Endothelial cell of umbilical vein (primary cell): ENCODE measurements at regions not wholly inside any gene's neighbourhood (a gene's known extent, or its start where the extent isn't known, plus 50 kb on each side); places are given as distances from the start of the nearest gene placed in this dataset.

Experiments
- BruUV-seq: library from RNA; stranded (reverse); fragments of 400-500 nt; replicated peaks from 2 replicates; lab custom pipeline; 2021; lab: Mats Ljungman, UMichigan
- CTCF ChIA-PET: fragments of 300-600, 350-600 bp; sonication (Branson Sonifier 250); formaldehyde crosslinking; loops from one replicate; lab custom pipeline; 2021; ENCODE audit warnings: antibody characterized with exemption, inconsistent platforms; lab: Charles Lee
- POLR2A ChIA-PET: fragments of 300-600, 350-600 bp; sonication (Branson Sonifier 250); formaldehyde crosslinking; loops from one replicate; lab custom pipeline; 2021; ENCODE audit warnings: antibody characterized with exemption, inconsistent platforms; lab: Charles Lee
- DNase-seq: peaks from one replicate; pipeline ENCODE4 v3.0.0-alpha.2; 2011; ENCODE audit warnings: low read depth, low spot score
- FAIRE-seq: peaks from 2 replicates; lab custom pipeline; 2011; peaks lifted over from hg19 to GRCh38; lab: Jason Lieb, UNC
- H2AFZ ChIP-seq: 2 replicates; pipeline ENCODE4 v1.6.0; 2012; ENCODE audit warnings: low read depth, low read length, control low read depth, inconsistent platforms
- H3K27ac ChIP-seq: 2 replicates; pipeline ENCODE4 v1.5.1; 2011; ENCODE audit warnings: low read depth, mild to moderate bottlenecking, control low read depth, low read length, moderate library complexity; ENCODE audit not compliant: insufficient read depth
- H3K27me3 ChIP-seq, 2 experiments: 2 replicates each; pipeline versions ENCODE4 v1.6.0 to v1.6.1; 2011; ENCODE audit warnings: low read length in 2 of 2, mixed read lengths in 1 of 2; ENCODE audit not compliant: control insufficient read depth in 2 of 2, insufficient read depth in 2 of 2
- H3K36me3 ChIP-seq, 2 experiments: 2 replicates in 1 of 2; 3 replicates in 1 of 2; pipeline ENCODE4 v1.5.1; 2011; ENCODE audit warnings: low read length in 2 of 2, mild to moderate bottlenecking in 1 of 2, moderate library complexity in 1 of 2; ENCODE audit not compliant: control insufficient read depth in 2 of 2, insufficient read depth in 2 of 2; ENCODE audit errors: extremely low read depth in 1 of 2
- H3K4me1 ChIP-seq: 3 replicates; pipeline ENCODE4 v1.5.1; 2011; ENCODE audit warnings: mild to moderate bottlenecking, low read length; ENCODE audit not compliant: control insufficient read depth, insufficient read depth; ENCODE audit errors: extremely low read depth
- H3K4me2 ChIP-seq: 2 replicates; pipeline ENCODE4 v1.6.1; 2011; ENCODE audit warnings: low read length, control low read depth, mixed read lengths; ENCODE audit not compliant: insufficient read depth
- H3K4me3 ChIP-seq, 3 experiments: fragments of 200-600 bp in 1 of 3; sonication (generic), shearing (Covaris generic) in 1 of 3; replicated peaks in 1 of 3; 2 replicates each; pipeline ENCODE4 v1.5.1; 2011 to 2016; ENCODE audit warnings: control low read depth in 3 of 3, low read length in 3 of 3, mild to moderate bottlenecking in 2 of 3, inconsistent platforms in 1 of 3, low read depth in 1 of 3, moderate library complexity in 1 of 3; ENCODE audit not compliant: insufficient read depth in 1 of 3
- H3K79me2 ChIP-seq: 2 replicates; pipeline ENCODE4 v1.6.0; 2012; ENCODE audit warnings: low read length, inconsistent platforms; ENCODE audit not compliant: control insufficient read depth, insufficient read depth
- H3K9ac ChIP-seq: replicated peaks from 2 replicates; pipeline ENCODE3; 2011; ENCODE audit warnings: low read length, control low read depth; ENCODE audit not compliant: insufficient read depth; ENCODE audit errors: extremely low read depth
- H3K9me1 ChIP-seq: replicated peaks from 3 replicates; pipeline ENCODE4 v1.6.0; 2011; ENCODE audit warnings: mild to moderate bottlenecking, low read length; ENCODE audit not compliant: control insufficient read depth, insufficient read depth; ENCODE audit errors: extremely low read depth
- H3K9me3 ChIP-seq: replicated peaks from 2 replicates; pipeline ENCODE4 v1.5.1; 2012; ENCODE audit warnings: low read length, inconsistent platforms; ENCODE audit not compliant: control insufficient read depth, insufficient read depth
- H4K20me1 ChIP-seq: replicated peaks from 2 replicates; pipeline ENCODE3; 2011; ENCODE audit warnings: mild to moderate bottlenecking, low read length; ENCODE audit not compliant: control insufficient read depth, insufficient read depth; ENCODE audit errors: extremely low read depth
- EZH2 ChIP-seq: IDR thresholded peaks from 2 replicates; pipeline ENCODE4 v1.6.1; 2012; ENCODE audit warnings: borderline replicate concordance, low read depth, mild to moderate bottlenecking, moderate library complexity, low read length, inconsistent platforms; ENCODE audit not compliant: severe bottlenecking
- FOS ChIP-seq: IDR thresholded peaks from 2 replicates; pipeline ENCODE4 v1.6.1; 2011; ENCODE audit warnings: mild to moderate bottlenecking, low read length, moderate library complexity, borderline replicate concordance; ENCODE audit not compliant: insufficient read depth
- GATA2 ChIP-seq: IDR thresholded peaks from 2 replicates; pipeline ENCODE4 v1.7.0; 2011; ENCODE audit warnings: low read depth, mild to moderate bottlenecking, moderate library complexity, mixed read lengths, low read length; ENCODE audit not compliant: insufficient read length, insufficient read depth
- JUN ChIP-seq: IDR thresholded peaks from 2 replicates; pipeline ENCODE4 v1.6.1; 2011; ENCODE audit warnings: borderline replicate concordance, low read depth; ENCODE audit not compliant: insufficient read length, insufficient read depth
- MYC ChIP-seq: IDR thresholded peaks from one replicate; pipeline ENCODE4 v1.6.1; 2011; ENCODE audit warnings: mild to moderate bottlenecking, low read depth, low read length
- POLR2A ChIP-seq: IDR thresholded peaks from 2 replicates; pipeline ENCODE4 v1.6.1; 2012; ENCODE audit warnings: low read depth, mild to moderate bottlenecking, control low read depth, low read length
- POLR2AphosphoS5 ChIP-seq: IDR thresholded peaks from 2 replicates; pipeline ENCODE4 v1.6.1; 2012; ENCODE audit warnings: low read depth, mild to moderate bottlenecking, control low read depth, low read length, moderate library complexity; ENCODE audit not compliant: insufficient read depth
- dilution Hi-C: fragments of 300-500 bp; cut with MboI; formaldehyde crosslinking; loops from one replicate; pipeline ENCODE4 v1.15.0; 2019; ENCODE audit warnings: low sequenced_read_pairs; ENCODE audit not compliant: extremely low pct_ligation_motif_present
- intact Hi-C: fragments of 100-400 bp; cut with micrococcal nuclease; formaldehyde crosslinking; loops from one replicate; pipeline ENCODE4 v1.10.0; 2022
- TF ChIP-seq, protein P1 (sequence below), 2 donors: IDR thresholded peaks; 1 replicate in 1 of 2; 2 replicates in 1 of 2; pipeline ENCODE4 v1.5.1; 2011; ENCODE audit warnings: low read length in 2 of 2, mild to moderate bottlenecking in 2 of 2, moderate library complexity in 2 of 2, control low read depth in 1 of 2, inconsistent platforms in 1 of 2, low read depth in 1 of 2; ENCODE audit not compliant: insufficient read depth in 1 of 2; ENCODE audit errors: extremely low read depth in 1 of 2
- TF ChIP-seq, protein P2 (sequence below): IDR thresholded peaks from 2 replicates; pipeline ENCODE4 v1.6.1; 2011; ENCODE audit not compliant: insufficient read depth, insufficient read length

DNA sequence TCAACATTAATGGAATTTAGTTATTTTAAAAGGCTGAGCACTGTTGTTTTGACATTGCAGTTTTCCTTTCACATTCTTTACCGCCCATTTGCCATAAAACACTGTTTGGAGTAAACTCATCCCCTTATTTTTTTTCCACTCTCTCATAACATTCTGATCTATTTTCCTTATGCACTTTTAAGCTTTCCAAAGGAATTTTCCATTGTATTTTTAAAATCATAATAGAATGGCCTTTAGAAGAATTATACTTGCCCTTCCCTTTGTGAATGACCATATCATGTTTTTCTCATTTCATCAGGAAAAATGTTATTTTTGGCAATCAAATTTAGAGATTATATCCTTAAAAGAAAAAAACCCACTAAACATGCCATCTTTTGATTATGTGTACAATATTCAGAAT, 1074.2 kb downstream of the STIM2 start:
- H3K27ac ChIP-seq: no peak overlapping the region
- no peaks in the 10 kb centered on the region for H4K20me1 ChIP-seq
- dilution Hi-C loops (no loop called here), intact Hi-C loops (no loop called here)
- H3K4me2 ChIP-seq: no peak overlapping the region
- H3K36me3 ChIP-seq: no peaks in the 10 kb centered on the region
- DNase-seq: no peak
- H3K9me1 ChIP-seq: no peaks in the 10 kb centered on the region
- no peak overlapping the region for H2AFZ ChIP-seq
- H3K4me1 ChIP-seq: no peaks in the 10 kb centered on the region
- no TSS peak for BruUV-seq
- POLR2A ChIA-PET: no interaction called here
- no peak for FAIRE-seq
- H3K9me3 ChIP-seq: no peaks in the 10 kb centered on the region
- H3K27me3 ChIP-seq: no peaks in the 10 kb centered on the region
- no peak overlapping the region for H3K9ac ChIP-seq
- no peak overlapping the region for H3K4me3 ChIP-seq
- H3K79me2 ChIP-seq: no peaks in the 10 kb centered on the region
- CTCF ChIA-PET: no interaction called here
- no peak for TF ChIP-seq MYC
- TF ChIP-seq JUN: no peak
- TF ChIP-seq, protein P1, sequence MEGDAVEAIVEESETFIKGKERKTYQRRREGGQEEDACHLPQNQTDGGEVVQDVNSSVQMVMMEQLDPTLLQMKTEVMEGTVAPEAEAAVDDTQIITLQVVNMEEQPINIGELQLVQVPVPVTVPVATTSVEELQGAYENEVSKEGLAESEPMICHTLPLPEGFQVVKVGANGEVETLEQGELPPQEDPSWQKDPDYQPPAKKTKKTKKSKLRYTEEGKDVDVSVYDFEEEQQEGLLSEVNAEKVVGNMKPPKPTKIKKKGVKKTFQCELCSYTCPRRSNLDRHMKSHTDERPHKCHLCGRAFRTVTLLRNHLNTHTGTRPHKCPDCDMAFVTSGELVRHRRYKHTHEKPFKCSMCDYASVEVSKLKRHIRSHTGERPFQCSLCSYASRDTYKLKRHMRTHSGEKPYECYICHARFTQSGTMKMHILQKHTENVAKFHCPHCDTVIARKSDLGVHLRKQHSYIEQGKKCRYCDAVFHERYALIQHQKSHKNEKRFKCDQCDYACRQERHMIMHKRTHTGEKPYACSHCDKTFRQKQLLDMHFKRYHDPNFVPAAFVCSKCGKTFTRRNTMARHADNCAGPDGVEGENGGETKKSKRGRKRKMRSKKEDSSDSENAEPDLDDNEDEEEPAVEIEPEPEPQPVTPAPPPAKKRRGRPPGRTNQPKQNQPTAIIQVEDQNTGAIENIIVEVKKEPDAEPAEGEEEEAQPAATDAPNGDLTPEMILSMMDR (IDR thresholded peaks at IDR 0.05; ENCODE audit: extremely low read depth in 1 of 2, insufficient read depth in 1 of 2, low read depth in 1 of 2, low read length in 2 of 2): no peak
- TF ChIP-seq EZH2: no peak

DNA sequence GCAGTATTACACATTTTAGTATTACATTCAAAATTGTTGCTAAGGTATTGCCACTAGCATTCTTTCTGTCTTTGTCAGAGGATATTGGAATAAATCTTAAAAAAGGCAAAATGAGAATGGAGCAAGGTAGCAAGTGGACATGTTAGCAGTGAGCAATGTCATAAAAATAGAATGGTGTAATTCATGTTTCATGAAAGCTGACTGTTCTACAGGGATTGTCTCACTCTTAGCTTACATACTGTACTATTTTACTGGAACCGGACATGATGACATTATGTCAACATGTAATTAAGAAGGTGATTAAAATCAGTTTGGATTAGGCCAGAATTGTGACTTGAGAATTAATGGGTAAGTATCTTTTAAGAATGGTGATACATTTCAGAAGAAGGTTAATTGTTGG, 1086.2 kb downstream of the STIM2 start:
- BruUV-seq: no TSS peak
- Histone ChIP-seq H3K27ac (no peak overlapping the region), H3K9me3 (no peaks in the 10 kb centered on the region), H3K36me3 (no peaks in the 10 kb centered on the region), H3K9ac (no peak overlapping the region), H3K4me1 (no peaks in the 10 kb centered on the region), H2AFZ (no peak overlapping the region), H4K20me1 (no peaks in the 10 kb centered on the region), H3K79me2 (no peaks in the 10 kb centered on the region), H3K27me3 (no peaks in the 10 kb centered on the region), H3K9me1 (no peaks in the 10 kb centered on the region), H3K4me3 (no peak overlapping the region), H3K4me2 (no peak overlapping the region)
- ChIA-PET CTCF (no interaction called here), POLR2A (no interaction called here)
- TF ChIP-seq GATA2 (no peak), POLR2A (no peak), MYC (no peak), EZH2 (no peak), JUN (no peak), FOS (no peak), POLR2AphosphoS5 (no peak)
- TF ChIP-seq, protein P2, sequence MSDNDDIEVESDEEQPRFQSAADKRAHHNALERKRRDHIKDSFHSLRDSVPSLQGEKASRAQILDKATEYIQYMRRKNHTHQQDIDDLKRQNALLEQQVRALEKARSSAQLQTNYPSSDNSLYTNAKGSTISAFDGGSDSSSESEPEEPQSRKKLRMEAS: no peak
- TF ChIP-seq, protein P1 (IDR thresholded peaks at IDR 0.05; ENCODE audit: extremely low read depth in 1 of 2, insufficient read depth in 1 of 2, low read depth in 1 of 2, low read length in 2 of 2): no peak
- dilution Hi-C loops: no loop called here
- DNase-seq (no peak), FAIRE-seq (no peak)
- intact Hi-C loops: no loop called here
